NOMO-1 (cell line): ENCODE measurements at regions not wholly inside any gene's neighbourhood (a gene's known extent, or its start where the extent isn't known, plus 50 kb on each side); places are given as distances from the start of the nearest gene placed in this dataset.
"Not testable (repeated sequence)": the region's sequence is repeated elsewhere in the genome, so short reads cannot be mapped to it uniquely, and the experiment has no call there.

Experiments used
- DNase-seq, 2 experiments: peaks; one replicate each; lab custom pipeline; 2025; ENCODE audit not compliant: unreplicated experiment in 2 of 2; lab: John Stamatoyannopoulos, UW

GRCh38 chr9:74125941-74126340, 371.2 kb upstream of the RORB start:
- DNase-seq: no peak

GRCh38 chr9:74132986-74133385, 364.1 kb upstream of the RORB start:
- DNase-seq: no peak

GRCh38 chr9:74133921-74134320, 363.2 kb upstream of the RORB start:
- DNase-seq: no peak

- no peak for DNase-seq
Measured at GRCh38 chr9:74138182-74138581, 359.0 kb upstream of the RORB start.

GRCh38 chr9:74140141-74140540, 357.0 kb upstream of the RORB start:
- no peak for DNase-seq

- DNase-seq: no peak
Measured at GRCh38 chr9:74147906-74148305, 349.2 kb upstream of the RORB start.

GRCh38 chr9:74172874-74173273, 324.3 kb upstream of the RORB start:
- peak; percentile 14 to 76 for DNase-seq

- peak in 1 of 2 experiments; percentile 27 for DNase-seq
Measured at GRCh38 chr9:74173284-74173683, 323.9 kb upstream of the RORB start.

GRCh38 chr9:74197771-74198170, 299.4 kb upstream of the RORB start:
- not testable (repeated sequence) for DNase-seq

GRCh38 chr9:74205056-74205455, 292.1 kb upstream of the RORB start:
- no peak for DNase-seq

GRCh38 chr9:74218385-74219063, 278.6 kb upstream of the RORB start:
- DNase-seq: no peak

- DNase-seq: no peak
Measured at GRCh38 chr9:74220327-74220726, 276.8 kb upstream of the RORB start.

- no peak for DNase-seq
Measured at GRCh38 chr9:74236857-74237256, 260.3 kb upstream of the RORB start.

- DNase-seq: peak; percentile 11 to 26
Measured at GRCh38 chr9:74245866-74246497, 251.2 kb upstream of the RORB start.

GRCh38 chr9:74255489-74255984, 241.6 kb upstream of the RORB start:
- no peak for DNase-seq

- DNase-seq: no peak
Measured at GRCh38 chr9:74275872-74276508, 221.1 kb upstream of the RORB start.

- DNase-seq: no peak
Measured at GRCh38 chr9:74277532-74277931, 219.6 kb upstream of the RORB start.

GRCh38 chr9:74281674-74282073, 215.5 kb upstream of the RORB start:
- no peak for DNase-seq

GRCh38 chr9:74282526-74283253, 214.4 kb upstream of the RORB start:
- DNase-seq: no peak

GRCh38 chr9:74284581-74285450, 212.3 kb upstream of the RORB start:
- DNase-seq: no peak
